A172 (cell line): ENCODE measurements at regions not wholly inside any gene's neighbourhood (a gene's known extent, or its start where the extent isn't known, plus 50 kb on each side); places are given as distances from the start of the nearest gene placed in this dataset.

Source experiments
- DNase-seq: peaks from one replicate; pipeline ENCODE4 v3.0.0-alpha.2; 2015; ENCODE audit warnings: low spot score

DNA sequence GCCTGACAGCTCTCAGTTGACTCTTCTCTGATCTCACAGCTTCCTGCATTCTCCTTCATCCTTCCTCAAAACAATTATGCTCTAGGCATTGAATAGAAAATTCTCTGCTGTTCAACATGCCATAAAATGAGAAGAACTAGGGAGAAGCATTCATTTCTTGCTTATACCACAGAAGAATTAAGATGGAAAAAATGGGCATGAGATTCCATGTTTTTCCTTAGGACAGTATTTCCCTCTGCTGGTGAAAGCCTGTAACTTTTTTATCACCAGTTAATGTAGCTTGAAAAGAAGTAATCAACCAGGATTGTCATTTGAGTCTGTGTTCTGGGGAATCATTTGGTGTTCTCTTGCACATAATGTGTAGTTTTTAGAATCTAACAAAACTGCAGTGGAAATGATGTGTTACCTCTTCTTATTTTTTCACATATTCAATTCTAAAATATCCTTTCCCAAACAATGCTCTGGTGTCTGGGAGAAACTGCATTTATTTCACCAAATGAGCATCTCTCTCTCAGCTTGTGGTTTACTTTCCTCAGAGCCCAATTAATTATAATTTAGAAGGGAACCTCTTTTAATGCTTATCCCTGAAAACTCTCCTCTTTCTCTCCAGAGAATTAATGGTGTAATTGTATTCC is 92.8 kb upstream of the DCBLD2 start:
- DNase-seq: peak; percentile 66

DNA sequence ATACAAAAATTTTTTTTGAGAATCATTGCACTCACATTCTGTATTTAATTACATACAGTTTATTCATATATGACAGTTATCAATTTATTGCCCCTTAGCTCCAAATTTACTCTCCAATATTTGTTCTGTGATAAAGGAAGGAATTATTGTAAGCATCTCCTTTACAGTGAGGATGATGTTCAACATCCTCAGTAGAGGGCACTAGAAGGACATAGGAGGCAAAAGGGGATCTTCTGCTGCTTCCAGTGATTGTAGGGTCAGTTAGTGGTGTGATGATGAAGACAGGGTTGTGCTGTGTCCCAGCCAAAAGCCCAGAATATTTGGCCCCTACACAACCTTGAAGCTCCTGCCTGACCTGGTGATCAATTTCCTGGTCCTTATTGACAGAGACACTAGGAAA is 89.9 kb upstream of the DCBLD2 start:
- no peak for DNase-seq

DNA sequence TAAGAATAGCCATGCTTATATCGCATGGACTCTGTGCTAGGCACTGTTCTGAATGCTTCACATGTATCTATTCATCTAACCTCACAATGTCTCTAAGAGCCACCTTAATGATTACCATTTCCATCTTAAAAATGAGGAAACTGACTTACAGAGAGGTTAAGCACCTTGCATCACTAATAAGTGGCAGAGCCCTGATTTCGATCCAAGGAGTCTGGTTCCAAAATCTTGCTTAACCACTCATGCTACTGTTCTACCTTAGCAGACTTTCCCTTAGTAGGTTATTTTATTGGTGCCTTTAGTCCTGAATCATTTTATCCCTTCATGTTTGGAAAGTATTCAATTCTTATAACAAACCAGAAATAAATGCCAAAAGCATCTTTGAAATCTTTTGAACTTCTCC is 89.2 kb upstream of the DCBLD2 start:
- no peak for DNase-seq

DNA sequence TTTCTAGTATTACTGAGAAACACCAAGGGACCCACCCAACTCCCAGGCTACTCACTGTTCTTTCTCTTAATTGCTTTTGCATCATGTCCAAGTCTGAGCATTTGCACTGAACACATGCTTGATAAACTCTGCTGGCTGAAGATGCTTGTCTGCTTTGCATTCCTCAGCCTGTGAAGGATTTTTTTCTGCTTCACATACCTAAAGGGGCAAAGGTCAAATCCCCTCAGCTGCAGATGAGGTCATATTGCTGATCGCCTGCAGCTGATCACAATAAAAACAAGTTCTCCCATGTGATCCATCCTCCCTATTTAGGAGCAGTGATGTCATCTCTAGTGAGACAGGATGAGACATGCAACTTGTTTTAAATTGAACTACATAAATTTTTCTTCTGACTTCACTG is 84.6 kb upstream of the DCBLD2 start:
- DNase-seq: peak; percentile 93

DNA sequence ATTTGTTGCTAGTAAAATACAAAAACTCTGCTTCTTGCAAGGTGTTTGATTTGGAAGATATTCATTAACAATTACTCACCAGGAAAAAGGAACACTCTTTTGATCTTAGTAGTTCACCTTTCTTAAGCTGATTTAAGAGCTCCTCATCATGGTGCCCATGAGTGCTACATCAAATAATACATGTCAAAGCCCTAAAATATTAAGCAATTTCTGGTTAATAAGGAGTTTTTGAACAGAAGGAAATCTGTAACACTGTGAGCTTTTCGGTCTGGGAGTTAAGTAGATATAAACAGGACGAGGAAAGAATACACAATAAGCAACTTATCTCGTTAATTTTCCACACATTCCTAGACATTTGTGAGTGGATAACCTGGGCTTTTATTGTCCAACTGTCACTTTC is 83.9 kb upstream of the DCBLD2 start:
- no peak for DNase-seq

DNA sequence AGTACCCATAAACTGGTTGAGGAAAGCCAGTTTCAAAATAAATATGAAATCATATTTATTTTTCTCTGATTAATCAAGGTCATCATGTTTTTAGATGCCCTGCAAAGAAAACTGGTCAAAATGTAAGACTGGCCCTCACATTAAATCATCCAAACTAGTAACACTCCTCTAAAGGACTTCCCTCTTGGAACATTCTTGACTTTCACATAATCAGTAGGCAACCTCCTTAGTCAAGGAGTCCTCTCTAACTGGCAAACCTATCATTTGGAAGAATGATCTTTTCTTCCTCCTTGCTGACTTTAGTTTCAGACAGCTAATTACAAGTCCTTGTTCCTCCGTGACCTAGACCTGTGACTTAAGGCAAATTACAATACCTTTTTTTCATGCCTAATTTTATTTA is 82.5 kb upstream of the DCBLD2 start:
- DNase-seq: no peak

DNA sequence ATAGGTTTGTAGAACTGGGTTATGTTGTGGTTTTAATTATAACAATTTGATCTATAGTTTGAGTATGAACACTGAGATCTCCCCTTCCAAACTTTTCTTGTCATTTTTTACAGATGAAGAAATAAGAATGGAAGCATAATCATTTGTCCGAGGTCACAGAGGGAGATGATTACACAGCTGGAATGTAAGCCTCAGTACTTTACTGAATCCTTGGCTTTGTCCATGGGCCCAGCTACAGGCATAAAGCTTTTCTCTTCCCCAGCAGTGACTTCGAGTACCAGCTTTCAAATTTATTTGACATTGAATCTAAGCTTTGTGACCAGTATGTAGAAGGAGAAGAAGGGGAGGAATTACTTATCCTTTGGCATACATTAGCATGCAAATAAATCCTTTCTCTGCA is 80.9 kb upstream of the DCBLD2 start:
- no peak for DNase-seq

DNA sequence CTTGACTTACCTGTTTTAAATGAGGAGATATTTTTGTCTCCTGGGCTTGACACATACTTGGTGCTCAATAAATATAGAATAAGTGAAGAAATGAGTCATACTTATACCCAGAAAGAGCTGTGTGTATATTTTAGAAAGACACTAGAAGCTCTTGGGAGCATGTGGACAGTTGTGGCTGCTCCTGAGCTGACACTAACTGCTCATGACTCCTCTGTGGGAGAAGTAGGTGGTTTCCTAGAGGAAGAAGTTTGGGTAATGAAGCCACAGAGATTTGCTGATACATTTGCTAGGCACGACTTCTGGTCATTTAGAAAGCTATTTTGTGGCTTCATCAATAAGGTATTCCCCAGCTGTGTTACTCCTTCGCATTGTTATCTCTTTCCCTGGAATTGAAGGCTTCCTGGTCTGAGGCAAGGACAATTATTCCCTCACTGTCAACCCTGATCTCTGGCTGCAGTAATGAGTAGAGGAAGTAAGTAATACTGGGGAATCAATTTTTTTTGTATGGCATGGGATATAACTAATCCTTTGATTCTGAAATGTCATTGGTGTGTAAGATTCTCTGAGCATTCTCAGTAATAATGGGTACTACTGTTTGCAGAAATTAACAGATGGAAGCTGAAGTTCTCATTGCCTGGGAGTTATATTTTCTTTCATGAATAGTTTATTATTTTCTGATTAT is 79.6 kb upstream of the DCBLD2 start:
- DNase-seq: peak; percentile 98

DNA sequence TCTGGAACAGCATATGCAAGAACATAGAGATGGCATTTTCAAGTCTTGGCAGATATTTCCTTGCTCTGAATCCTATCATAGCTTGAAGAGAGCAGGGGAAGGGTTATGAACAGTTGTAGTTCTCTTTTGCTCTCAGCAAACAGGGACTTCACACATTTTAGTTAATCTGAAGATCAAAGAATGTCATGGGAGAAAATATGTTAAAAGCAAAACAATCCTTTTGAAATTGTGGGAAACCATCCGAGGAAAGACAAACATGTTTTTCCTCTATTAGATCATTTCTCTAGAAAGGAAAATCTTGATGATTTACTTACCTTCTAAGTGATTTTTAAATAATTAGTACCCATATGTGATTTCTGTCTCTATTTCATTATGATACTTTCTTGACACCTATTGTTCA is 77.8 kb upstream of the DCBLD2 start:
- DNase-seq: no peak

DNA sequence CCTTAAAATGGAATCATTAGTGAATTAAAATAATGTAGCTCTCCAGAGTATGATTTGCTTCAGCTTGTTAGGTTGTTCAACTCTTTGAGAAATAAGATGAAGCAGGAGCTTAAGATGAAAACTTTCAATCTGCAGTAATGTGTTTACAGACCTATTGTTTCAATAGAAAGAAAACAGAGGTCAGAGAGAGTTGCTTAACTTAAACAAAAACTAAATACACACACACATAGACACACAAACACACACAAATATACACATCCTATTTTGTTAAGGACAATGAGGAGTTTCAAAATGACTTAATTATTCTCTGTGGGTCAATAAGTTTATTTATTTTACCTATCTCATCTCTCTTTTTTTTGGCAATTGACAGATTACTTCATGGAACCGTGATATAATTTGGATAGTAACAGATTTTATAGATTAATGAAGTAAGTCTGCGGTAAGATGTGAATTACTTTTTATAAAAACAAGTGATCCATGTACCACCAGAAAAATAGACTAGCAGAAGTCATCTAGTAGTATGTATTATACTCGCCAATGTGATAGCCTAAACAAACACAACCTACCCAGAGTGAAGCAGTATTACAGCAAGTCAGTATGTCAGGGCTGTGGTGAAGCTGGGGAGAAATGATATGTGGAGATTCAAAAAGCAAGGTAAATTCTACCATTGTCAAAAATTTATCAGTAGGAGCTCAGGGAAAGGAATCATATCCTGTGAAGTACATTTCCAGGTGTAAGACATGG is 76.7 kb upstream of the DCBLD2 start:
- no peak for DNase-seq

DNA sequence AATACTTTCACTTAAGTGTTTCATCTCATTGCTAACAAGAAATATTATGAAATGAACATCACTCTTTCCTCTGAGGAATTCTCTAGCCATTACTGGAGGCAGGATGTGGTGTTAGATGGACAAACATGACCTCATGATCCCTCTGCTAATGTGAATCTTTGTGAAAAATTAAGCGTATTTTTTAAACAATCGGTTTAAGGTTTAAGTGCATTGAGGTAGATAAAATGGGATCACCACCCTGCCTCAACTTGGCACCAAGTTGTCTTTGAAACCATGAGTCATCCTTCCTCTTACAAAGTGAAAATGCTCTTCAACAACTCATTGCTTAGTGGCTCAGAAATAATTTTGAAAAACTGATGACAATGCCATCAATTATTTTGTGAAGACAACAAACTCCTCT is 76.0 kb upstream of the DCBLD2 start:
- DNase-seq: peak; percentile 99

DNA sequence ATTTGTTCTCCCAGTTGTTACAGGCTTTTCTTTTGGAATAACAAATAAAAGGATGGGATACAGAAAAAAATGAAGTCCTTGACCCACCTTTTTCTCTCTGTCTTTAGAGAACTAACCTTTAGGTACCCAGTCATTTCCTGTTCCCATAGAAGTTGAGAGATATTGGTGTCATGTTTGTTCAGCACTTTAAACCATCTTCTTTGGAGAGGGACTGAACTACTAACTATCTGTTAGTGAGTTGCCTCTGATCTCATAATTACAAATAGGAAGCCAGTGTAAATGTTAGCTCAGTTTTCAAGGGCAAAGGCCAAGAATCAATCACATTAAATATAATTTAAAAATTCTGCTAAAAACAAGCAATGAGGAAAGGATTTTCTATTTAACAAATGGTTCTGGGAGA is 72.9 kb upstream of the DCBLD2 start:
- DNase-seq: no peak

DNA sequence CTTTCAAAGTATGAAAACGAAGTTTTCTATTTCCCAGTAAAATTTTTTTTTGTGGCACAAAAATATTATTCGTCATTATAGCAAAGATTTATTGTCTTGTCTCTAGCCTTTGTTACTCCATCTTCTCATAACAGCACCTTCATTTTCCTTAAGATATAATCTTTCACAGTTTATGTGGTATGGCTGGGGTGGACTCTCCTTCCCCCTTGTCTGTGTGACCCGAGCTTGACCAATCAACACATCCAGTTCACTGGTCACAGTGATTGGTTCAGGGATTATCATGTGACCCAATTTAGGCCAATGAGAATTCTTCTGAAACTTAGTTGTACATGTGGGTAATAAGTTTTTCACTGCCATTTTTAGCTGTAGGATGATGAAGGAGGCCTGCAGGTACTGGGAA is 71.2 kb upstream of the DCBLD2 start:
- DNase-seq: peak; percentile 84

DNA sequence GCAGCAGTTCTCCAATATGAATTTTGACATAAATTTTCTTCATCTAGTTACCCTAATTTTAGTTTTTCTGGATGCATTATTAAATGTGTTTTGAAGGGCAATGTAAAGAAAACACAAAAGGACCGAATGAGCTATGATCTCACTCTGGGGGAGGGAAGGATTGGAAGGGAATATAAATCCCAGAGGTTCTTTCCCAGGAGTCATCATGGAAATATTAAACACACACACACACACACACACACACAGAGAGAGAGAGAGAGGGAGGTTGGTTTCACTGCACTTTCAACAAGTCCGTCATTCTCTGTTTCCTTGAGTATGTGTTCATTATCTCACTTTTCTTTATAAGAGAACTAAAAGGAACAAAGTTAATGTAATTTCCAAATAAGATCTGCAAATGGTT is 70.7 kb upstream of the DCBLD2 start:
- peak; percentile 96 for DNase-seq

DNA sequence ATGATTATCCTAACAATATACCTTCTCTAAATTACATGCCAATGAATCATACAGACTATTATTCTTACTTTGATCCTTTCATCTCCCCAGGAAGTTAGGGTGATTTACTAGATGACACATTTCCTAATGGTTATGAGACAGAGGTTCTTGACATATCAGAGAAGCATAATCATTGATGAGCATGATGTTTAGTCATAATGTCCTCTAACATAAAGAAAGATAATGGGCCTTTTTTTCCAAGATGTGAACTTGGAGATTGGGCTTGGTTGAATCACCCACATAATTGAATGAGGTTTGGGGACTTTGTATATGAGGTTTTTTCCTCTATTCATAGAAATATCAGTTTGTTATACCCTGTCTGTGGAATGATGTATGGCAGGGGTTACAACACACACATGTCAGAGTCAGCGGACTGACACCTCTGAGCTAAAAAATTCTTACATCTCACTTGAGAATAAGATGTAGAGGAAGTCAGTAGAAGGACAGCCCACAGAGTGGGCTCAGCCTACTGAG is 69.7 kb upstream of the DCBLD2 start:
- DNase-seq: peak; percentile 98

DNA sequence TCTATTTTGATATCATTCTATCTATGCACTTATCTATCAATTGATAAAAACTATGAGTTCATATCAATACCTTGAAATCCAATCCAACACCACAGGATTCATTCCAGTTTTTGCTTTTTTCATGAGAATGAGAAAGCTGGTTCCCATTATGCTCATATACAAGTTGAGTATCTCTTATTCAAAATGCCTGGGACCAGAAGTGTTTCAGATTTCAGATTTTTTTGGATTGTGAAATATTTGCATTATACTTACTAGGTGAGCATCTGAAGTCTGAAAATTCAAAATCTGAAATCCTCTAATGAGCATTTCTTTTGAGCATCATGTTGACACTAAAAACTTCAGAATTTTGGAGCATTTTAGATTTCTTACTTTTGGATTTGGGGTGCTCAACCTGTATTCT is 67.8 kb upstream of the DCBLD2 start:
- DNase-seq: no peak

DNA sequence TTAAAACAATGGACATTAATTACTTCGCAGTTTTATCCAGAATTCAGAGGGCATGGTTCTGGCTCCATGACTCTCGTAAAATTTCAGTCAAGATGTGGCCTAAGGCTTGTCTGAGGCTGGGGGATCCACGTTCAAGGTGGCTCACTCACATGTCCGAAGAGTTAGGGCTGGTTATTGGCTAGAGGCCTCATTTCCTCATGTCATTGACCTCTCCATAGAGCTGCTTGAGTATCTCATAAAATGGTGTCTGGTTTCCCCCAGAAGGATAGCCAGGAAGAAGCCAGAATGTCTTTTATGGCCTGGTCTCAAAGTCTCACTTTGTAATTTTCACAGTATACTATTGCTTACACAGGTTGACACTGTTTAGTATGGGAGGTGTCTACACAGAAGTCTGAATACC is 67.3 kb upstream of the DCBLD2 start:
- DNase-seq: no peak

DNA sequence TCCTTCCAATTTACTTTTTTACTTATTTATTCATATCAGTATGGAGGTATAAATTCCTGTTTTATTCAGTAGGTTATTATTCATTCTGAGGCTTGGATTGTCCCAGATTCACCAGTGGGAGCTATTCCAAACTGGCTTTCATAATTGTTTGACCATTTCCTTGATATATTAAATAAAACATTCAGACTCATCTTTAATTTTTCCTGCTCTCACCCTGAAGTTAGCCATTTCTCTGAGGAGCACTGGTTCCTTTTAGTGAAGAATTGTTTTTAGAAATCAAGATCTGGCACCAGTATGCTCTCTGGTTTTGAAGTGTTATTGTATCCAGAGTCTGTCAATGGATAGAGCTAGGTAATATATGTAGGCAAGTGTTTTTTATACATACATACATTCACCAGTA is 66.9 kb upstream of the DCBLD2 start:
- DNase-seq: no peak

DNA sequence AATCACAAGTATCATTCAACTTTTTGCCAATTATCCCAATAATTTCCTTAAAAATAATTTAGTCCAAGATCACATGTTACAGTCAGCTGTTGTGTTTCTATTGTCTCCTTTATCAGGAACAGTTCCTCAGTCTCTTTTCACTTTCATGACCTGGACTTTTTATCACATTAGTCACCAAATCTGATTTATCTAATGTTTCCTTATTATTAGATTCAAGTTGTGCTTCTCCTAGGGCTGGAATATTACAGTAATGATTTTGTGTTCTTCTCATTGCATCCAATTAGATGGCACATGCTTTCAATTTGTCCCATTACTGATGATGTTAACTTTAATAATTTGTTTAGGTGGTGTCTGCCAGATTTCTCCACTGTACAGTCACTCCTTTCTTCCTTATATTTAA is 66.3 kb upstream of the DCBLD2 start:
- DNase-seq: no peak

DNA sequence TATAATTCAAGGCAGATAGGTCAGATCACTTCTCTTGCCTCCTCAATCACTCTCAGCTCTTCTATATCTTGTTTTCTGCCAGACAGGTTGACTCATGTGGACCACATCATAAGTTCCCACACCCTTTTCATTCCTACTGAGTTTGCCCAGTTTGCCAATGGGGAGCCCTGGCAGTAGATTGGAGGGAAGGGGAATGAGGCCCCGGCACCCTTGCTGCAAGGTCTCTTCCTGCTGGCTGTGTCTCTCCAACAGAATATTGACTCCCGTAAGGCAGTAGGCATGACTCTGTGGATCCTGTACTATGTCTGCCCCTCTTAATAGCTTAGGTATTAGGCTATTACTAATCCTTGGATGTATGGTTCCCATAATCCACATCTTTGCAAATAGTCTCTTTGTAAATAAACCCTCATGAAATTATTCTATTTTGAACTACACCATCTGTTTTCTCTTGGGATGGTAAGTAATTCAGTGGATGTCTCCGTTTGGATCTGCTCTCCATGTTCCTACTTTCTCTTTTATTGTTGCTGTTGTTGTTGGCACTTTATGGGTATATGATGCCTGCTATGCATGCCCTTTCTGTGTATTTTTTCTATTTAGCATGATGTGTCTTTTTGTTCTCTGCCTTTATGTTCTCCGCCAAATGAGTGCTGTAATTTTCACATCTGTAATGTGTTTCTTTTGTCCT is 65.5 kb upstream of the DCBLD2 start:
- peak; percentile 98 for DNase-seq

DNA sequence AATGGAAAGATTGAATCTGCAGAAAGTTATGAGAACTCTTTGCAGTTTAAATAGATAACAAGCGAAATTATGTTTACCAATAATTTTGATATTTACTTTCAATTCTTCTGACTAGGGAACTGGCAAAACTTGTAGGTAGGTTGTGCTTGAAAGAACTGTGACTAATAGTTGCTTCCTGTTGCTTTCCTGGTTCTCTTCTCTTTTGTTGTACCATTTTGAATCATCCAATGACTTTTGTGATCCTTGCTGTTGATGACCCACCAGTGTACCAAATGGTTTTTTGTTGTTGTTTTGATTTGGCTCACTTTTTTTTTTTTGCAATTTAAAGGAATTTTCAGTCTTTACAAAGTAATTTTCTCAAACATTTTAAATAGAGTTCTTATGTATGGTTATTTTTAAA is 64.9 kb upstream of the DCBLD2 start:
- DNase-seq: peak; percentile 79

DNA sequence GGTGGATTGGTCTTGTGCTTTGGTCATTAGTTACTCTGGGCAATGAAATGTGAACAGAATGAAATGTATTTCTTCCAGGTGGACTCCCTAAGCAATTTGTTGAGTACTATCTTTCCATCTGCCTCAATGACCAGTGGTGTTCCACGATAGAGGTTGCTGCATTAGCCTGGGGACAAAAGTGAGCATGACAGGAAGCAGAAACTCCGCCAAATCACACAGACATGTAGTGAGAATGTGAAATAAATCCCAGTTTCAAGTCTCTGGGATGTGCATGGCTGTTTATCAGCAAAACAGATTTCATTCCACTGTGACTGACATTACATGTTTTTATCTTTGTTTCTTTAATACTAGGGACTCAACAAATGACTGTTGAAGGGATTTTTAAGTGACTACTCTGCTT is 63.3 kb upstream of the DCBLD2 start:
- DNase-seq: no peak

DNA sequence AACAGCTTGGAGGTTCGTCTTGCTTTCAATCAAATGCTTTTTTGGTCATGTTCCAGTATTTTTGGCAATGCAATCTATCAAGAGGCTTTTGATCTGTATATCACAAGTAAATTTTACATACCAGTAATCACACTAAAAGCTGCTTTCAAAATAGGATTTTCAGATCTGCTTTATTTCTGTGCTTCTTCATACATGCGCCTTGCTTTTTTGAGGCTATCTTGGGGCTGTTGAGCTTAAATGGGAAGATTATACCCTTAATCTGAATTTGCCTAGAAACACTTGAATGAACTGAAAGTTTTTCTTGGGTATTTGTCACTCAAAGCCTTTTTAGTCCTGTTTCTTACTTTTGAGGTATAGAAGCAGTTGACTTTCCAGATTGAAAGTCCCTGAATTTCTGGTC is 62.1 kb upstream of the DCBLD2 start:
- no peak for DNase-seq
